ENCODE measurements at regions not wholly inside any gene's neighbourhood (a gene's known extent, or its start where the extent isn't known, plus 50 kb on each side); places are given as distances from the start of the nearest gene placed in this dataset.

- no peak for TF ChIP-seq CTCF (IDR thresholded peaks at IDR 0.05; ENCODE audit: insufficient read depth, low read depth, low read length)
- no peak for TF ChIP-seq EZH2 (IDR thresholded peaks at IDR 0.05; ENCODE audit: insufficient read depth, low read length)
Measured at GRCh38 chr14:36054353-36055051, 122.0 kb downstream of the PTCSC3 start.

Data from astrocyte (in vitro differentiated cells and primary cell).